Endothelial cell of umbilical vein (primary cell): ENCODE measurements at regions not wholly inside any gene's neighbourhood (a gene's known extent, or its start where the extent isn't known, plus 50 kb on each side); places are given as distances from the start of the nearest gene placed in this dataset.

Source experiments
- BruUV-seq: library from RNA; stranded (reverse); fragments of 400-500 nt; replicated peaks from 2 replicates; lab custom pipeline; 2021; lab: Mats Ljungman, UMichigan
- CTCF ChIA-PET: fragments of 300-600, 350-600 bp; sonication (Branson Sonifier 250); formaldehyde crosslinking; loops from one replicate; lab custom pipeline; 2021; ENCODE audit warnings: antibody characterized with exemption, inconsistent platforms; lab: Charles Lee
- POLR2A ChIA-PET: fragments of 300-600, 350-600 bp; sonication (Branson Sonifier 250); formaldehyde crosslinking; loops from one replicate; lab custom pipeline; 2021; ENCODE audit warnings: antibody characterized with exemption, inconsistent platforms; lab: Charles Lee
- DNase-seq: peaks from one replicate; pipeline ENCODE4 v3.0.0-alpha.2; 2011; ENCODE audit warnings: low read depth, low spot score
- FAIRE-seq: peaks from 2 replicates; lab custom pipeline; 2011; peaks lifted over from hg19 to GRCh38; lab: Jason Lieb, UNC
- H2AFZ ChIP-seq: 2 replicates; pipeline ENCODE4 v1.6.0; 2012; ENCODE audit warnings: low read depth, low read length, control low read depth, inconsistent platforms
- H3K27ac ChIP-seq: 2 replicates; pipeline ENCODE4 v1.5.1; 2011; ENCODE audit warnings: low read depth, mild to moderate bottlenecking, control low read depth, low read length, moderate library complexity; ENCODE audit not compliant: insufficient read depth
- H3K27me3 ChIP-seq, 2 experiments: 2 replicates each; pipeline versions ENCODE4 v1.6.0 to v1.6.1; 2011; ENCODE audit warnings: low read length in 2 of 2, mixed read lengths in 1 of 2; ENCODE audit not compliant: control insufficient read depth in 2 of 2, insufficient read depth in 2 of 2
- H3K36me3 ChIP-seq, 2 experiments: 2 replicates in 1 of 2; 3 replicates in 1 of 2; pipeline ENCODE4 v1.5.1; 2011; ENCODE audit warnings: low read length in 2 of 2, mild to moderate bottlenecking in 1 of 2, moderate library complexity in 1 of 2; ENCODE audit not compliant: control insufficient read depth in 2 of 2, insufficient read depth in 2 of 2; ENCODE audit errors: extremely low read depth in 1 of 2
- H3K4me1 ChIP-seq: 3 replicates; pipeline ENCODE4 v1.5.1; 2011; ENCODE audit warnings: mild to moderate bottlenecking, low read length; ENCODE audit not compliant: control insufficient read depth, insufficient read depth; ENCODE audit errors: extremely low read depth
- H3K4me2 ChIP-seq: 2 replicates; pipeline ENCODE4 v1.6.1; 2011; ENCODE audit warnings: low read length, control low read depth, mixed read lengths; ENCODE audit not compliant: insufficient read depth
- H3K4me3 ChIP-seq, 3 experiments: fragments of 200-600 bp in 1 of 3; sonication (generic), shearing (Covaris generic) in 1 of 3; replicated peaks in 1 of 3; 2 replicates each; pipeline ENCODE4 v1.5.1; 2011 to 2016; ENCODE audit warnings: control low read depth in 3 of 3, low read length in 3 of 3, mild to moderate bottlenecking in 2 of 3, inconsistent platforms in 1 of 3, low read depth in 1 of 3, moderate library complexity in 1 of 3; ENCODE audit not compliant: insufficient read depth in 1 of 3
- H3K79me2 ChIP-seq: 2 replicates; pipeline ENCODE4 v1.6.0; 2012; ENCODE audit warnings: low read length, inconsistent platforms; ENCODE audit not compliant: control insufficient read depth, insufficient read depth
- H3K9ac ChIP-seq: replicated peaks from 2 replicates; pipeline ENCODE3; 2011; ENCODE audit warnings: low read length, control low read depth; ENCODE audit not compliant: insufficient read depth; ENCODE audit errors: extremely low read depth
- H3K9me1 ChIP-seq: replicated peaks from 3 replicates; pipeline ENCODE4 v1.6.0; 2011; ENCODE audit warnings: mild to moderate bottlenecking, low read length; ENCODE audit not compliant: control insufficient read depth, insufficient read depth; ENCODE audit errors: extremely low read depth
- H3K9me3 ChIP-seq: replicated peaks from 2 replicates; pipeline ENCODE4 v1.5.1; 2012; ENCODE audit warnings: low read length, inconsistent platforms; ENCODE audit not compliant: control insufficient read depth, insufficient read depth
- H4K20me1 ChIP-seq: replicated peaks from 2 replicates; pipeline ENCODE3; 2011; ENCODE audit warnings: mild to moderate bottlenecking, low read length; ENCODE audit not compliant: control insufficient read depth, insufficient read depth; ENCODE audit errors: extremely low read depth
- CTCF ChIP-seq, 2 donors: IDR thresholded peaks; 1 replicate in 1 of 2; 2 replicates in 1 of 2; pipeline ENCODE4 v1.5.1; 2011; ENCODE audit warnings: low read length in 2 of 2, mild to moderate bottlenecking in 2 of 2, moderate library complexity in 2 of 2, control low read depth in 1 of 2, inconsistent platforms in 1 of 2, low read depth in 1 of 2; ENCODE audit not compliant: insufficient read depth in 1 of 2; ENCODE audit errors: extremely low read depth in 1 of 2
- EZH2 ChIP-seq: IDR thresholded peaks from 2 replicates; pipeline ENCODE4 v1.6.1; 2012; ENCODE audit warnings: borderline replicate concordance, low read depth, mild to moderate bottlenecking, moderate library complexity, low read length, inconsistent platforms; ENCODE audit not compliant: severe bottlenecking
- FOS ChIP-seq: IDR thresholded peaks from 2 replicates; pipeline ENCODE4 v1.6.1; 2011; ENCODE audit warnings: mild to moderate bottlenecking, low read length, moderate library complexity, borderline replicate concordance; ENCODE audit not compliant: insufficient read depth
- GATA2 ChIP-seq: IDR thresholded peaks from 2 replicates; pipeline ENCODE4 v1.7.0; 2011; ENCODE audit warnings: low read depth, mild to moderate bottlenecking, moderate library complexity, mixed read lengths, low read length; ENCODE audit not compliant: insufficient read length, insufficient read depth
- JUN ChIP-seq: IDR thresholded peaks from 2 replicates; pipeline ENCODE4 v1.6.1; 2011; ENCODE audit warnings: borderline replicate concordance, low read depth; ENCODE audit not compliant: insufficient read length, insufficient read depth
- MAX ChIP-seq: IDR thresholded peaks from 2 replicates; pipeline ENCODE4 v1.6.1; 2011; ENCODE audit not compliant: insufficient read depth, insufficient read length
- MYC ChIP-seq: IDR thresholded peaks from one replicate; pipeline ENCODE4 v1.6.1; 2011; ENCODE audit warnings: mild to moderate bottlenecking, low read depth, low read length
- POLR2A ChIP-seq: IDR thresholded peaks from 2 replicates; pipeline ENCODE4 v1.6.1; 2012; ENCODE audit warnings: low read depth, mild to moderate bottlenecking, control low read depth, low read length
- POLR2AphosphoS5 ChIP-seq: IDR thresholded peaks from 2 replicates; pipeline ENCODE4 v1.6.1; 2012; ENCODE audit warnings: low read depth, mild to moderate bottlenecking, control low read depth, low read length, moderate library complexity; ENCODE audit not compliant: insufficient read depth
- dilution Hi-C: fragments of 300-500 bp; cut with MboI; formaldehyde crosslinking; loops from one replicate; pipeline ENCODE4 v1.15.0; 2019; ENCODE audit warnings: low sequenced_read_pairs; ENCODE audit not compliant: extremely low pct_ligation_motif_present
- intact Hi-C: fragments of 100-400 bp; cut with micrococcal nuclease; formaldehyde crosslinking; loops from one replicate; pipeline ENCODE4 v1.10.0; 2022

- dilution Hi-C loops (no loop called here), intact Hi-C loops (loop anchor here (10.0 kb wide), 1 partner anchor 1031 kb away; no protein-coding TSS in a partner anchor)
- TF ChIP-seq MYC (no peak), MAX (no peak), JUN (no peak), GATA2 (no peak), EZH2 (no peak), POLR2AphosphoS5 (no peak), FOS (no peak), CTCF (IDR thresholded peaks at IDR 0.05; ENCODE audit: extremely low read depth in 1 of 2, insufficient read depth in 1 of 2, low read depth in 1 of 2, low read length in 2 of 2) (no peak), POLR2A (no peak)
- Histone ChIP-seq H3K27ac (peak overlapping the region; percentile 76), H2AFZ (no peak overlapping the region), H3K27me3 (no peaks in the 10 kb centered on the region), H3K36me3 (no peaks in the 10 kb centered on the region), H3K4me2 (peak overlapping the region; percentile 18), H3K9me1 (no peaks in the 10 kb centered on the region), H3K4me1 (peaks cover 39% of the 10 kb centered on the region), H4K20me1 (no peaks in the 10 kb centered on the region), H3K79me2 (no peaks in the 10 kb centered on the region), H3K9me3 (no peaks in the 10 kb centered on the region), H3K4me3 (no peak overlapping the region), H3K9ac (peak overlapping the region; percentile 17)
- TSS peak; percentile 51 for BruUV-seq
- peak; percentile 67 for DNase-seq
- CTCF ChIA-PET = no interaction called here
- POLR2A ChIA-PET = no interaction called here
- FAIRE-seq = peak; percentile 56
These were observed 827.7 kb downstream of the TNS3 start for GRCh38 chr7:46754140-46754720.
